MCF 10A (cell line): ENCODE measurements at regions not wholly inside any gene's neighbourhood (a gene's known extent, or its start where the extent isn't known, plus 50 kb on each side); places are given as distances from the start of the nearest gene placed in this dataset.

Source experiments
- BruUV-seq: library from RNA; stranded (reverse); fragments of 400-500 nt; replicated peaks from 2 replicates; lab custom pipeline; 2021; lab: Mats Ljungman, UMichigan
- CTCF ChIA-PET: fragments of 300-600 bp; sonication (Branson Sonifier 250); formaldehyde crosslinking; extraction: SDS; loops from one replicate; lab custom pipeline; 2021; ENCODE audit warnings: antibody characterized with exemption, inconsistent platforms; lab: Yijun Ruan, JAX
- POLR2A ChIA-PET: fragments of 300-600, 350-650 bp; sonication (Branson Sonifier 250); formaldehyde crosslinking; extraction: SDS; loops from one replicate; lab custom pipeline; 2020; ENCODE audit warnings: antibody characterized with exemption, inconsistent platforms; lab: Yijun Ruan, JAX
- DNase-seq: peaks from one replicate; pipeline ENCODE4 v3.0.0-alpha.2; 2018; ENCODE audit not compliant: unreplicated experiment
- H3K27ac Mint-ChIP-seq: one replicate; pipeline ENCODE4 v1.8.0; 2022; ENCODE audit warnings: mild to moderate bottlenecking, low read depth, mixed read lengths; ENCODE audit not compliant: unreplicated experiment
- H3K27me3 Mint-ChIP-seq: one replicate; pipeline ENCODE4 v1.8.0; 2022; ENCODE audit warnings: mixed read lengths; ENCODE audit not compliant: insufficient read depth, unreplicated experiment
- H3K36me3 Mint-ChIP-seq: one replicate; pipeline ENCODE4 v1.8.0; 2022; ENCODE audit warnings: mild to moderate bottlenecking, moderate library complexity, mixed read lengths; ENCODE audit not compliant: insufficient read depth, unreplicated experiment
- H3K4me1 Mint-ChIP-seq: one replicate; pipeline ENCODE4 v1.8.0; 2022; ENCODE audit warnings: mixed read lengths; ENCODE audit not compliant: insufficient read depth, unreplicated experiment
- H3K4me3 Mint-ChIP-seq: one replicate; pipeline ENCODE4 v1.8.0; 2022; ENCODE audit warnings: mild to moderate bottlenecking, moderate library complexity, mixed read lengths; ENCODE audit not compliant: unreplicated experiment
- H3K9me3 Mint-ChIP-seq: one replicate; pipeline ENCODE4 v1.8.0; 2022; ENCODE audit warnings: mixed read lengths; ENCODE audit not compliant: unreplicated experiment
- CTCF ChIP-seq: fragments of 200-600 bp; IDR thresholded peaks from one replicate; pipeline ENCODE4 v1.8.0; 2022; ENCODE audit warnings: antibody characterized with exemption, mild to moderate bottlenecking; ENCODE audit not compliant: unreplicated experiment
- intact Hi-C: fragments of 100-400 bp; cut with micrococcal nuclease; formaldehyde crosslinking; loops from 2 replicates; pipeline ENCODE4 v1.14.1; 2022

DNA sequence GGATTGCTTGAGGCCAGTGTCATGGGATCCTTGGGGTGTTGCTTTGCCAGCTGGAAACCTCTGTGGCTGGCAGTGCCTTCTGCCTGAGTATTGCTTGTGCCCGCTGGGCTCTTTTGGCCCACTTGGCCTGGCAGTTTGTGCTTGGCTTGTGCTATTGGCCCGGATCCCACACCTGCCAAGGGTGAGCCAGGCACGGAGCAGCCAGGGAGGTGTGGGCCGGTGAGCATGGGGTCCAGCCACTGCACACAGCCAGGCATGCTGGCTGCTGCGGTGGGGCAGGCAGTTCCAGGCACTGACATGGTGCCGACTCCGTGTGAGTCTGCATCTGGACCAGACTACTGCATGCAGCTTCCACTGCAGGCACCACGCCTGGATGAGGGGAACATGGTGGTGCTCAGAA is 62.5 kb upstream of the SYNCRIP start:
- Mint-ChIP-seq H3K27me3 (no peaks in the 10 kb centered on the region), H3K4me1 (no peaks in the 10 kb centered on the region), H3K4me3 (no peak overlapping the region), H3K9me3 (peaks cover 1% of the 10 kb centered on the region), H3K36me3 (no peaks in the 10 kb centered on the region), H3K27ac (no peak overlapping the region)
- CTCF ChIA-PET = interaction anchor here (0.6 to 0.7 kb wide), 3 partner anchors 15 to 1281 kb away, joined by 3 read pairs; no protein-coding TSS in a partner anchor
- BruUV-seq = no TSS peak
- no peak for TF ChIP-seq CTCF
- DNase-seq = no peak
- intact Hi-C loops = no loop called here
- POLR2A ChIA-PET = interaction anchor here (2.9 kb wide), 1 partner anchor 27 kb away, joined by 8 read pairs; no protein-coding TSS in a partner anchor

DNA sequence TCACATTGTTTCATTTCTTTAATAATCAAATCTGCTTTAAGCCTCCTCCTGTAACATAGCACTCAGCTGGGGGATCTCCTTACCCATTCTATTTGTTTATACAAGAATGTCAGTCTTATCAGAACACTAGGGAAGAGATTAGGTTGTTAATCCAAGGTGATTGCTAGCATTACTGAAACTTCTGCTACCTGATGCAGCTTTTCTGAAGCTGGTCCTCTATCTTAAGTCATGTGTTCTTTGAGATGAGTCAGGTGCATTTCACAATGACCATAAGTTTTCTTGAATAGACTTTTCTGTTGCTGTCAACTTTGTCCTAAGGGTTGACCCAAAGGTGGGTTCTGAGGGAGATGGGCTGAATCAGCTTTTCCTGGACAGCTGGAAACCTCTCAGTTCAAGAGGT is 60.7 kb upstream of the SYNCRIP start:
- no peak overlapping the region for H3K27ac Mint-ChIP-seq
- DNase-seq = peak; percentile 13
- CTCF ChIA-PET = no interaction called here
- peaks cover 12% of the 10 kb centered on the region for H3K27me3 Mint-ChIP-seq
- BruUV-seq = no TSS peak
- intact Hi-C loops = no loop called here
- no peak overlapping the region for H3K4me3 Mint-ChIP-seq
- POLR2A ChIA-PET = interaction anchor here (2.9 kb wide), 1 partner anchor 25 kb away, joined by 8 read pairs; no protein-coding TSS in a partner anchor
- H3K36me3 Mint-ChIP-seq = no peaks in the 10 kb centered on the region
- H3K4me1 Mint-ChIP-seq = no peaks in the 10 kb centered on the region
- TF ChIP-seq CTCF = no peak
- no peaks in the 10 kb centered on the region for H3K9me3 Mint-ChIP-seq
